Neural crest cell (in vitro differentiated cells): ENCODE measurements at regions not wholly inside any gene's neighbourhood (a gene's known extent, or its start where the extent isn't known, plus 50 kb on each side); places are given as distances from the start of the nearest gene placed in this dataset.

Source experiments
- DNase-seq: peaks from one replicate; pipeline ENCODE4 v3.0.0; 2021; ENCODE audit warnings: low read depth, mixed read lengths, low spot score
- H3K27ac Mint-ChIP-seq: one replicate; pipeline ENCODE4 v1.8.0; 2021; ENCODE audit warnings: mild to moderate bottlenecking, mixed read lengths; ENCODE audit not compliant: unreplicated experiment
- H3K27me3 Mint-ChIP-seq: 2 replicates; pipeline ENCODE4 v1.8.0; 2021; ENCODE audit warnings: low read depth, mild to moderate bottlenecking, mixed read lengths
- H3K36me3 Mint-ChIP-seq: 2 replicates; pipeline ENCODE4 v1.8.0; 2021; ENCODE audit warnings: low read depth, mild to moderate bottlenecking, mixed read lengths
- H3K4me1 Mint-ChIP-seq: 2 replicates; pipeline ENCODE4 v1.8.0; 2021; ENCODE audit warnings: mixed read lengths
- H3K4me3 Mint-ChIP-seq: one replicate; pipeline ENCODE4 v1.8.0; 2021; ENCODE audit warnings: mild to moderate bottlenecking, mixed read lengths
- H3K9me3 Mint-ChIP-seq: 2 replicates; pipeline ENCODE4 v1.8.0; 2021; ENCODE audit warnings: mixed read lengths
- TF ChIP-seq, protein P1 (sequence below): fragments of 200-600 bp; sonication (generic); conservative IDR thresholded peaks from 2 replicates; pipeline ENCODE4 v1.5.0; 2021; ENCODE audit warnings: antibody characterized with exemption, mild to moderate bottlenecking

DNA sequence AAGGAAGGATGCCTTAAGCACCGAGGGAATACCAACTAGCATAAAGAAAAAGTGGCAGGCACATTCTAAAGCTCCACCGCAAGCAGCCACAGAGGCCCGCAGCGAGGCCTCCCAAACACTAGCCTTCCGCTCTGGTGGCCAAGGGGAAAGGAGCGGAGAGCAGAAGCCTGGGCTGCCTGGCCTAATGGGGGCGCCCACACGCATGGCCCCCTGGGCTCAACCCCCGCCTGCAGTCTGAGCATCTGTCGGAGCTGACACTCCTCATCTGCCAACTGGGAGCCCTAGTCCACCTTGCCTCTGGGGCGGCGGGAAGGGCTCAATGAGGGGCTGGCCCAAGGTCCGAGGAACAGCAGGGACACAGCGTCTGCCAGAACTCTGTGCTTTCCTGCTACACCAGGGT is 50.1 kb upstream of the WNT11 start:
- no peaks in the 10 kb centered on the region for H3K9me3 Mint-ChIP-seq
- H3K36me3 Mint-ChIP-seq, result no peaks in the 10 kb centered on the region
- TF ChIP-seq, protein P1, sequence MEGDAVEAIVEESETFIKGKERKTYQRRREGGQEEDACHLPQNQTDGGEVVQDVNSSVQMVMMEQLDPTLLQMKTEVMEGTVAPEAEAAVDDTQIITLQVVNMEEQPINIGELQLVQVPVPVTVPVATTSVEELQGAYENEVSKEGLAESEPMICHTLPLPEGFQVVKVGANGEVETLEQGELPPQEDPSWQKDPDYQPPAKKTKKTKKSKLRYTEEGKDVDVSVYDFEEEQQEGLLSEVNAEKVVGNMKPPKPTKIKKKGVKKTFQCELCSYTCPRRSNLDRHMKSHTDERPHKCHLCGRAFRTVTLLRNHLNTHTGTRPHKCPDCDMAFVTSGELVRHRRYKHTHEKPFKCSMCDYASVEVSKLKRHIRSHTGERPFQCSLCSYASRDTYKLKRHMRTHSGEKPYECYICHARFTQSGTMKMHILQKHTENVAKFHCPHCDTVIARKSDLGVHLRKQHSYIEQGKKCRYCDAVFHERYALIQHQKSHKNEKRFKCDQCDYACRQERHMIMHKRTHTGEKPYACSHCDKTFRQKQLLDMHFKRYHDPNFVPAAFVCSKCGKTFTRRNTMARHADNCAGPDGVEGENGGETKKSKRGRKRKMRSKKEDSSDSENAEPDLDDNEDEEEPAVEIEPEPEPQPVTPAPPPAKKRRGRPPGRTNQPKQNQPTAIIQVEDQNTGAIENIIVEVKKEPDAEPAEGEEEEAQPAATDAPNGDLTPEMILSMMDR, result no peak
- no peak overlapping the region for H3K4me3 Mint-ChIP-seq
- H3K27me3 Mint-ChIP-seq, result peaks cover 7% of the 10 kb centered on the region
- H3K27ac Mint-ChIP-seq, result peak overlapping the region; percentile 12
- DNase-seq, result no peak
- no peaks in the 10 kb centered on the region for H3K4me1 Mint-ChIP-seq
